ENCODE measurements at regions not wholly inside any gene's neighbourhood (a gene's known extent, or its start where the extent isn't known, plus 50 kb on each side); places are given as distances from the start of the nearest gene placed in this dataset.

DNA sequence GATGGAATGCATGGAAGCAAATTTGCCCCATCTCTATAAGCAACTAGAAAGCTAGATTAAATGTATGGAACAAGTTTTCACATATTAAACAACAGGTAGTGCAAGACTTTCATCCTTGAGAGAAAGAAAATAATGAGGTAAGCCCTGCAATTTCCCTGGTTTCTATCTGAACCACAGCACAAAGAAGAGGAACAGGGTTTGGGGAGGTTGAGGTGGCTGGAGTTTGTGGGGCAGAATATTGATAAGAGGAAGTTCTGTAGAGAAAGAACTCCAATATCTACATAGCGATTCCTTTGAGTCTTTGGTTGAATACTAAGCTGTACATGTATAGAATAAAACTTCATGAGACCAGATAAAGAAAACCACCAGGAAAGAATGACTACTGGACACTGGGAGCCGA lies 96.3 kb upstream of the CCND2 start:
- TF ChIP-seq CTCF (IDR thresholded peaks at IDR 0.05; ENCODE audit: unreplicated experiment in 3 of 3), result no peak
- peaks cover 5% of the 10 kb centered on the region for H3K27me3 Mint-ChIP-seq (ENCODE audit: low read depth)
- no peaks in the 10 kb centered on the region for H3K36me3 Mint-ChIP-seq (ENCODE audit: low read depth)
- H3K9me3 Mint-ChIP-seq, result peaks cover 12% of the 10 kb centered on the region
- no peaks in the 10 kb centered on the region for H3K4me1 Mint-ChIP-seq
- H3K4me3 Mint-ChIP-seq, result no peak overlapping the region
- H3K27ac Mint-ChIP-seq, result no peak overlapping the region

DNA sequence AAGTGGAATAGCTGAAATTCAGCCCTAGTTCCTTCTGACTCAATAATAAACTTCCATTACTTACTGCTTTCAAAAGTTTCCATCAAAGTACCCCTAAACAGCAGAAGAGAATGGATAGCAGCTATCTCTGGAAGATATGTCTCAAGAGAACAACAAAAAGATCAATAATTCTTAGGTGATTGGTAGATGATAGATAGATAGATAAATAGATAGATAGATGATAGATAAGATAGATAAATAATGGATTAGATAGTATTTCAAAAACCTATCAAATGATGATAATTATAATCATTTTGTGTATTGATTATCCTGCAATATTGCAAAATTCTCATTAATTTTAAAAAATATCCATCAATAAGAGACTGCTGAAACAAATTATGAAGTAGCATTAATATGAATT lies 97.4 kb upstream of the CCND2 start:
- H3K4me3 Mint-ChIP-seq, result no peak overlapping the region
- H3K27ac Mint-ChIP-seq, result no peak overlapping the region
- TF ChIP-seq CTCF (IDR thresholded peaks at IDR 0.05; ENCODE audit: unreplicated experiment in 3 of 3), result no peak
- no peaks in the 10 kb centered on the region for H3K4me1 Mint-ChIP-seq
- peaks cover 5% of the 10 kb centered on the region for H3K27me3 Mint-ChIP-seq (ENCODE audit: low read depth)
- peaks cover 8% of the 10 kb centered on the region for H3K9me3 Mint-ChIP-seq
- H3K36me3 Mint-ChIP-seq (ENCODE audit: low read depth), result no peaks in the 10 kb centered on the region

DNA sequence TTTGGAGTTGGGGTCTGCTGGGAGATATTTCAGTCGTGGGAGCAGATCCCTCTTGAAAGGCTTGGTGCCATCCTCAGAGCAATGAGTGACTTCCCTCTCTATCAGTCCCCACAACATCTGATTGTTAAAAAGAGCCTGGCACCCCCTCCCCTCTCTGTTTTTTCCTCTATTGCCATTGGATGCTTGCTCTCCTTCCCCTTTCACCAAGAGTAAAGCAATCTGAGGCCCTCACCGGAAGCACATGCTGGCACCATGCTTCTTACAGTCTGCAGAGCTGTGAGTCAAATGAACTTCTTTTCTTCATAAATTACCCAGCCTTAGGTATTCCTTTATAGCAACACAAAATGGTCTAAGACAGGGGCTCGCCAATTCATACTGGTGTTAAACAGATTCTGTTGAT lies 99.1 kb upstream of the CCND2 start:
- Mint-ChIP-seq H3K27ac (no peak overlapping the region), H3K27me3 (ENCODE audit: low read depth) (peaks cover 5% of the 10 kb centered on the region), H3K4me3 (no peak overlapping the region), H3K36me3 (ENCODE audit: low read depth) (no peaks in the 10 kb centered on the region), H3K4me1 (no peaks in the 10 kb centered on the region), H3K9me3 (peaks cover 8% of the 10 kb centered on the region)
- TF ChIP-seq CTCF (IDR thresholded peaks at IDR 0.05; ENCODE audit: unreplicated experiment in 3 of 3), result no peak

- H3K27me3 Mint-ChIP-seq (ENCODE audit: low read depth), result peaks cover 5% of the 10 kb centered on the region
- no peak for TF ChIP-seq CTCF (IDR thresholded peaks at IDR 0.05; ENCODE audit: unreplicated experiment in 3 of 3)
- H3K27ac Mint-ChIP-seq, result no peak overlapping the region
- H3K4me3 Mint-ChIP-seq, result no peak overlapping the region
- H3K9me3 Mint-ChIP-seq, result no peaks in the 10 kb centered on the region
- no peaks in the 10 kb centered on the region for H3K36me3 Mint-ChIP-seq (ENCODE audit: low read depth)
- no peaks in the 10 kb centered on the region for H3K4me1 Mint-ChIP-seq
Observed at GRCh38 chr12:4172999-4173398, 100.6 kb upstream of the CCND2 start.

GRCh38 chr12:4171742-4172141 lies 101.8 kb upstream of the CCND2 start:
- H3K4me3 Mint-ChIP-seq, result no peak overlapping the region
- H3K9me3 Mint-ChIP-seq, result no peaks in the 10 kb centered on the region
- H3K4me1 Mint-ChIP-seq, result no peaks in the 10 kb centered on the region
- H3K36me3 Mint-ChIP-seq (ENCODE audit: low read depth), result no peaks in the 10 kb centered on the region
- no peak overlapping the region for H3K27ac Mint-ChIP-seq
- no peaks in the 10 kb centered on the region for H3K27me3 Mint-ChIP-seq (ENCODE audit: low read depth)
- TF ChIP-seq CTCF (IDR thresholded peaks at IDR 0.05; ENCODE audit: unreplicated experiment in 3 of 3), result no peak

GRCh38 chr12:4169959-4170358 lies 103.6 kb upstream of the CCND2 start:
- Mint-ChIP-seq H3K27me3 (ENCODE audit: low read depth) (no peaks in the 10 kb centered on the region), H3K27ac (no peak overlapping the region), H3K36me3 (ENCODE audit: low read depth) (no peaks in the 10 kb centered on the region), H3K4me3 (no peak overlapping the region), H3K9me3 (no peaks in the 10 kb centered on the region), H3K4me1 (peaks cover 3% of the 10 kb centered on the region)
- TF ChIP-seq CTCF (IDR thresholded peaks at IDR 0.05; ENCODE audit: unreplicated experiment in 3 of 3), result no peak
